ENCODE measurements at regions not wholly inside any gene's neighbourhood (a gene's known extent, or its start where the extent isn't known, plus 50 kb on each side); places are given as distances from the start of the nearest gene placed in this dataset.

DNA sequence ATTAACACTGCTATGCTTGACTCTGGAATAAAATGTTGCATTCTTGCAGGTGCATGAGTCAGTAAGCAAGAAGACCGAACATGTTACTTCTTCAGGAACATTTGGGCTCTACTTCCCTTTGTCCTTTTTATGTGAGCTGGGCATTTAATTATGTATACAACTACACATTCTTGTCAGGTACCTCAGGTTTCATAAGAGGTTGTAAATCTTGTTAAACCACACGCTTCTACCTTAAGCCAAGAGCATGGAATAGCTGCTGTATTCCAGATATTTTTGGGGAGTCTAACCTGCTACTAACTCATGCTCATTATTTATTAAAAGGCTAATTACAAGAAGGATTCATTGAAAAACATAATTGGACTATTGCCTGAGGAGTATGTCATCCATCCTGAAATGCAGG lies 414.2 kb upstream of the KLF6 start:
- no peaks in the 10 kb centered on the region for H3K9me3 Mint-ChIP-seq (ENCODE audit: unreplicated experiment)
- no peak overlapping the region for H3K4me3 Mint-ChIP-seq (ENCODE audit: unreplicated experiment)
- H3K36me3 ChIP-seq (ENCODE audit: insufficient read depth, low read length), result no peaks in the 10 kb centered on the region
- no peak overlapping the region for H3K9ac ChIP-seq (ENCODE audit: low read length)
- no peaks in the 10 kb centered on the region for H3K79me2 ChIP-seq (ENCODE audit: insufficient read depth, low read length)
- DNase-seq (ENCODE audit: low read depth) (no peak), FAIRE-seq (no peak)
- no peaks in the 10 kb centered on the region for H3K27me3 ChIP-seq (ENCODE audit: insufficient read depth, low read length)
- H3K27ac ChIP-seq (ENCODE audit: low read depth, low read length), result no peak overlapping the region
- H3K4me1 Mint-ChIP-seq (ENCODE audit: low read depth, unreplicated experiment), result peaks cover 7% of the 10 kb centered on the region
- no peak overlapping the region for H3K4me2 ChIP-seq (ENCODE audit: low read length)
- H3K4me3 ChIP-seq (ENCODE audit: insufficient read depth, low read depth, low read length), result no peak overlapping the region
- no peak overlapping the region for H3K27ac Mint-ChIP-seq (ENCODE audit: unreplicated experiment)
- no peaks in the 10 kb centered on the region for H3K36me3 Mint-ChIP-seq (ENCODE audit: low read depth, unreplicated experiment)
- TF ChIP-seq EZH2 (IDR thresholded peaks at IDR 0.05; ENCODE audit: insufficient read depth, low read length), result no peak
- TF ChIP-seq, protein P1, sequence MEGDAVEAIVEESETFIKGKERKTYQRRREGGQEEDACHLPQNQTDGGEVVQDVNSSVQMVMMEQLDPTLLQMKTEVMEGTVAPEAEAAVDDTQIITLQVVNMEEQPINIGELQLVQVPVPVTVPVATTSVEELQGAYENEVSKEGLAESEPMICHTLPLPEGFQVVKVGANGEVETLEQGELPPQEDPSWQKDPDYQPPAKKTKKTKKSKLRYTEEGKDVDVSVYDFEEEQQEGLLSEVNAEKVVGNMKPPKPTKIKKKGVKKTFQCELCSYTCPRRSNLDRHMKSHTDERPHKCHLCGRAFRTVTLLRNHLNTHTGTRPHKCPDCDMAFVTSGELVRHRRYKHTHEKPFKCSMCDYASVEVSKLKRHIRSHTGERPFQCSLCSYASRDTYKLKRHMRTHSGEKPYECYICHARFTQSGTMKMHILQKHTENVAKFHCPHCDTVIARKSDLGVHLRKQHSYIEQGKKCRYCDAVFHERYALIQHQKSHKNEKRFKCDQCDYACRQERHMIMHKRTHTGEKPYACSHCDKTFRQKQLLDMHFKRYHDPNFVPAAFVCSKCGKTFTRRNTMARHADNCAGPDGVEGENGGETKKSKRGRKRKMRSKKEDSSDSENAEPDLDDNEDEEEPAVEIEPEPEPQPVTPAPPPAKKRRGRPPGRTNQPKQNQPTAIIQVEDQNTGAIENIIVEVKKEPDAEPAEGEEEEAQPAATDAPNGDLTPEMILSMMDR (IDR thresholded peaks at IDR 0.05; ENCODE audit: insufficient read depth, low read depth, low read length), result no peak
- no peaks in the 10 kb centered on the region for H4K20me1 ChIP-seq (ENCODE audit: insufficient read depth, low read length)
- no peaks in the 10 kb centered on the region for H3K4me1 ChIP-seq (ENCODE audit: insufficient read depth, low read length)
- H3K27me3 Mint-ChIP-seq (ENCODE audit: low read depth, unreplicated experiment), result no peaks in the 10 kb centered on the region
- no peaks in the 10 kb centered on the region for H3K9me3 ChIP-seq (ENCODE audit: insufficient read depth, low read depth, low read length)
- no peak overlapping the region for H2AFZ ChIP-seq (ENCODE audit: low read depth, low read length)

DNA sequence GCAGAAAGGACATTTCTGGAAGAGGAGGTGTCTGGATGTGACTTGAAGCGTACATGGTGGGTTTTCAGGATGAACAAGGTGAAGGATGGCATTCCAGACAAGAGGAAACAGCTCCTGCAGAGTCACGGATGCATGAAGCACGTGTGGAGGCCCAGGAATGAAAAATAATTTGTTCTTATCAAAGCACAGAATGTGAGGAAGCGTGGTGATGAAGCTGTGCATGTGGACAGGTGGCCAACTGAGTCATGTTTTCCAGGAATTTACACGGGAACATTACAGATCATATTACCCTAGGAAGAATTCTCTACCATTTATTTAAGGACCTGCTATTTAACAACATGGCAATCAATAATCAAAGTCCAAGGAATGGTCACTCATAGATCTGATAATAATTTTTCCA lies 413.2 kb upstream of the KLF6 start:
- no peaks in the 10 kb centered on the region for H3K27me3 Mint-ChIP-seq (ENCODE audit: low read depth, unreplicated experiment)
- H3K4me3 ChIP-seq (ENCODE audit: insufficient read depth, low read depth, low read length), result no peak overlapping the region
- H3K27me3 ChIP-seq (ENCODE audit: insufficient read depth, low read length), result no peaks in the 10 kb centered on the region
- H4K20me1 ChIP-seq (ENCODE audit: insufficient read depth, low read length), result no peaks in the 10 kb centered on the region
- FAIRE-seq, result no peak
- no peak overlapping the region for H3K9ac ChIP-seq (ENCODE audit: low read length)
- no peak overlapping the region for H2AFZ ChIP-seq (ENCODE audit: low read depth, low read length)
- no peaks in the 10 kb centered on the region for H3K9me3 ChIP-seq (ENCODE audit: insufficient read depth, low read depth, low read length)
- DNase-seq (ENCODE audit: low read depth), result no peak
- H3K4me2 ChIP-seq (ENCODE audit: low read length), result no peak overlapping the region
- no peaks in the 10 kb centered on the region for H3K36me3 Mint-ChIP-seq (ENCODE audit: low read depth, unreplicated experiment)
- H3K4me3 Mint-ChIP-seq (ENCODE audit: unreplicated experiment), result no peak overlapping the region
- H3K79me2 ChIP-seq (ENCODE audit: insufficient read depth, low read length), result no peaks in the 10 kb centered on the region
- H3K27ac ChIP-seq (ENCODE audit: low read depth, low read length), result no peak overlapping the region
- no peaks in the 10 kb centered on the region for H3K4me1 ChIP-seq (ENCODE audit: insufficient read depth, low read length)
- H3K36me3 ChIP-seq (ENCODE audit: insufficient read depth, low read length), result no peaks in the 10 kb centered on the region
- TF ChIP-seq, protein P1 (IDR thresholded peaks at IDR 0.05; ENCODE audit: insufficient read depth, low read depth, low read length), result no peak
- no peak for TF ChIP-seq EZH2 (IDR thresholded peaks at IDR 0.05; ENCODE audit: insufficient read depth, low read length)
- peaks cover 7% of the 10 kb centered on the region for H3K4me1 Mint-ChIP-seq (ENCODE audit: low read depth, unreplicated experiment)
- no peaks in the 10 kb centered on the region for H3K9me3 Mint-ChIP-seq (ENCODE audit: unreplicated experiment)
- no peak overlapping the region for H3K27ac Mint-ChIP-seq (ENCODE audit: unreplicated experiment)

DNA sequence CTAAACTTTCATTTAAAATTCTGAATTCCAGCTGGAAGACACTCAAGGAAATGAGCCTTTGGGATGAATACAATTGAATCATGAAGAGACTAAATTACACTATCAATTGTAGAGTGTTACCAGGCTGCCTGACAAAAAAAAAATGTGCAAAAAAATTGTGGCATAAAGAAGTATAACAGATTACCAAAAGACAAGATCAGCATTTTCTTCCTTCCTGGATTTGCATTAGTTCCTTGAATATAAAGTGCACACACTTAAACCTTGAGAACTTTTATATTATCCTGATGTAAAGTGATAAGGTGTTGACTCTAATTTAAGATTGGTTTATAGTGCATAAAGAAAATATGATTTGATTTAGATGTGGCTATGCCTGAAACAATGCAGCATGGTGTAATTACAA lies 412.7 kb upstream of the KLF6 start:
- FAIRE-seq (no peak), DNase-seq (ENCODE audit: low read depth) (no peak)
- Histone ChIP-seq H3K4me1 (ENCODE audit: insufficient read depth, low read length) (no peaks in the 10 kb centered on the region), H4K20me1 (ENCODE audit: insufficient read depth, low read length) (no peaks in the 10 kb centered on the region), H3K79me2 (ENCODE audit: insufficient read depth, low read length) (no peaks in the 10 kb centered on the region), H2AFZ (ENCODE audit: low read depth, low read length) (no peak overlapping the region), H3K27me3 (ENCODE audit: insufficient read depth, low read length) (no peaks in the 10 kb centered on the region), H3K4me2 (ENCODE audit: low read length) (no peak overlapping the region), H3K27ac (ENCODE audit: low read depth, low read length) (no peak overlapping the region), H3K9ac (ENCODE audit: low read length) (no peak overlapping the region), H3K36me3 (ENCODE audit: insufficient read depth, low read length) (no peaks in the 10 kb centered on the region), H3K4me3 (ENCODE audit: insufficient read depth, low read depth, low read length) (no peak overlapping the region), H3K9me3 (ENCODE audit: insufficient read depth, low read depth, low read length) (no peaks in the 10 kb centered on the region)
- Mint-ChIP-seq H3K36me3 (ENCODE audit: low read depth, unreplicated experiment) (no peaks in the 10 kb centered on the region), H3K9me3 (ENCODE audit: unreplicated experiment) (no peaks in the 10 kb centered on the region), H3K27ac (ENCODE audit: unreplicated experiment) (no peak overlapping the region), H3K27me3 (ENCODE audit: low read depth, unreplicated experiment) (no peaks in the 10 kb centered on the region), H3K4me1 (ENCODE audit: low read depth, unreplicated experiment) (peaks cover 7% of the 10 kb centered on the region), H3K4me3 (ENCODE audit: unreplicated experiment) (no peak overlapping the region)
- TF ChIP-seq EZH2 (IDR thresholded peaks at IDR 0.05; ENCODE audit: insufficient read depth, low read length), result no peak
- TF ChIP-seq, protein P1 (IDR thresholded peaks at IDR 0.05; ENCODE audit: insufficient read depth, low read depth, low read length), result no peak
